HCT116 (cell line): ENCODE measurements at regions not wholly inside any gene's neighbourhood (a gene's known extent, or its start where the extent isn't known, plus 50 kb on each side); places are given as distances from the start of the nearest gene placed in this dataset.

ENCODE experiments used
- ATAC-seq: fragments of 200-7000 bp; cut with Tn5 transposase; 2 replicates; pipeline ENCODE4 v1.9.1; 2020; ENCODE audit warnings: mild to moderate bottlenecking, moderate library complexity
- BruUV-seq: library from RNA; stranded (reverse); fragments of 400-500 nt; replicated peaks from 2 replicates; lab custom pipeline; 2021; lab: Mats Ljungman, UMichigan
- CTCF ChIA-PET: fragments of 300-600 bp; sonication (Branson Sonifier 250); formaldehyde crosslinking; loops from one replicate; lab custom pipeline; 2021; ENCODE audit warnings: antibody characterized with exemption; lab: Charles Lee
- POLR2A ChIA-PET: fragments of 300-600, 350-600 bp; sonication (Branson Sonifier 250); formaldehyde crosslinking; loops from one replicate; lab custom pipeline; 2021; ENCODE audit warnings: antibody characterized with exemption; lab: Charles Lee
- RAD21 ChIA-PET, 2 experiments: fragments of 300-600 bp; sonication (Branson Sonifier 250); formaldehyde crosslinking; loops; one replicate each; lab custom pipeline; 2023; ENCODE audit warnings: low total read pairs in 2 of 2; ENCODE audit not compliant: uncharacterized antibody in 2 of 2, unreplicated experiment in 2 of 2, low non-redundant PET in 1 of 2; lab: Charles Lee
- DNase-seq: peaks from one replicate; pipeline ENCODE4 v3.0.0-alpha.2; 2010; ENCODE audit warnings: low read depth, low spot score
- H2AFZ ChIP-seq: fragments of 200-600 bp; shearing (Covaris generic), sonication (generic); 2 replicates; pipeline ENCODE4 v1.6.1; 2017; ENCODE audit warnings: low read depth, mixed run types, mixed read lengths, antibody characterized with exemption, low read length; ENCODE audit not compliant: poor library complexity, severe bottlenecking
- H3K27ac ChIP-seq: 2 replicates; pipeline ENCODE4 v1.5.1; 2012; ENCODE audit warnings: low read depth, low read length
- H3K27me3 ChIP-seq: fragments of 200-600 bp; sonication (generic); 2 replicates; pipeline ENCODE4 v1.6.1; 2016; ENCODE audit warnings: mixed run types, low read length, mixed read lengths; ENCODE audit not compliant: insufficient read depth
- H3K36me3 ChIP-seq, 2 experiments: fragments of 200-500 bp in 1 of 2; fragments of 200-600 bp in 1 of 2; sonication (Bioruptor generic) in 1 of 2; sonication (generic) in 1 of 2; 2 replicates each; pipeline versions ENCODE4 v1.5.1 to v1.6.1; 2014 to 2016; ENCODE audit warnings: low read length in 2 of 2, inconsistent platforms in 1 of 2, mixed read lengths in 1 of 2, mixed run types in 1 of 2; ENCODE audit not compliant: insufficient read depth in 2 of 2, control insufficient read depth in 1 of 2
- H3K4me1 ChIP-seq, 2 experiments: fragments of 200-600 bp in 1 of 2; sonication (generic) in 1 of 2; 2 replicates each; pipeline versions ENCODE4 v1.5.1 to v1.6.1; 2012 to 2017; ENCODE audit warnings: low read length in 2 of 2, inconsistent platforms in 1 of 2, mild to moderate bottlenecking in 1 of 2, mixed read lengths in 1 of 2, mixed run types in 1 of 2, moderate library complexity in 1 of 2; ENCODE audit not compliant: insufficient read depth in 2 of 2, control insufficient read depth in 1 of 2
- H3K4me2 ChIP-seq: fragments of 200-600 bp; sonication (generic); 2 replicates; pipeline ENCODE4 v1.6.1; 2017; ENCODE audit warnings: mixed run types, low read length, mixed read lengths
- H3K4me3 ChIP-seq, 2 experiments: fragments of 200-600 bp in 1 of 2; sonication (generic) in 1 of 2; replicated peaks in 1 of 2; 2 replicates each; pipeline ENCODE4 v1.5.1; 2011 to 2016; ENCODE audit warnings: low read length in 2 of 2, control low read depth in 1 of 2, low read depth in 1 of 2, mild to moderate bottlenecking in 1 of 2, mixed read lengths in 1 of 2, mixed run types in 1 of 2
- H3K79me2 ChIP-seq: fragments of 200-600 bp; sonication (generic); 2 replicates; pipeline ENCODE4 v1.6.1; 2017; ENCODE audit warnings: mild to moderate bottlenecking, mixed run types, low read length, moderate library complexity, mixed read lengths; ENCODE audit not compliant: insufficient read depth
- H3K9ac ChIP-seq: fragments of 200-600 bp; sonication (generic); 2 replicates; pipeline ENCODE4 v1.6.1; 2016; ENCODE audit warnings: low read length, mixed read lengths
- H3K9me2 ChIP-seq: fragments of 200-600 bp; sonication (generic), shearing (Covaris generic); 2 replicates; pipeline ENCODE4 v1.6.1; 2017; ENCODE audit warnings: mixed run types, mild to moderate bottlenecking, moderate library complexity; ENCODE audit not compliant: insufficient read depth
- H3K9me3 ChIP-seq, 2 experiments: fragments of 200-500 bp in 1 of 2; fragments of 200-600 bp in 1 of 2; sonication (Bioruptor generic) in 1 of 2; sonication (generic) in 1 of 2; 2 replicates each; pipeline ENCODE4 v1.6.1; 2014 to 2017; ENCODE audit warnings: low read length in 2 of 2, mixed read lengths in 2 of 2, inconsistent platforms in 1 of 2, low read depth in 1 of 2, mild to moderate bottlenecking in 1 of 2, mixed run types in 1 of 2, moderate library complexity in 1 of 2; ENCODE audit not compliant: control insufficient read depth in 1 of 2, insufficient read depth in 1 of 2
- H4K20me1 ChIP-seq: fragments of 200-600 bp; sonication (generic), shearing (Covaris generic); 2 replicates; pipeline ENCODE4 v1.6.1; 2017; ENCODE audit warnings: mixed run types, mild to moderate bottlenecking, moderate library complexity; ENCODE audit not compliant: insufficient read depth
- CEBPB ChIP-seq: IDR thresholded peaks from 2 replicates; pipeline ENCODE4 v1.6.1; 2012; ENCODE audit warnings: low read depth
- EGR1 ChIP-seq: IDR thresholded peaks from 2 replicates; pipeline ENCODE4 v1.6.1; 2012; ENCODE audit warnings: low read depth
- EZH2phosphoT487 ChIP-seq: fragments of 200-600 bp; IDR thresholded peaks from 2 replicates; pipeline ENCODE4 v1.6.1; 2018; ENCODE audit warnings: antibody characterized with exemption, borderline replicate concordance
- JUND ChIP-seq: IDR thresholded peaks from 2 replicates; pipeline ENCODE4 v1.6.1; 2012
- POLR2A ChIP-seq: IDR thresholded peaks from 2 replicates; pipeline ENCODE4 v1.7.0; 2011; ENCODE audit warnings: borderline replicate concordance; ENCODE audit not compliant: insufficient read depth, insufficient read length; ENCODE audit errors: extremely low read depth
- POLR2AphosphoS5 ChIP-seq: IDR thresholded peaks from 2 replicates; pipeline ENCODE4 v1.6.1; 2011; ENCODE audit warnings: mild to moderate bottlenecking, low read depth, low read length, moderate library complexity
- RAD21 ChIP-seq: IDR thresholded peaks from 2 replicates; pipeline ENCODE4 v1.6.1; 2012; ENCODE audit warnings: low read depth, mild to moderate bottlenecking
- SIN3A ChIP-seq: IDR thresholded peaks from 2 replicates; pipeline ENCODE4 v1.6.1; 2012; ENCODE audit warnings: low read depth
- SP1 ChIP-seq: IDR thresholded peaks from 2 replicates; pipeline ENCODE4 v1.6.1; 2012; ENCODE audit warnings: low read depth
- TCF7L2 ChIP-seq: IDR thresholded peaks from 2 replicates; pipeline ENCODE4 v1.7.0; 2011; ENCODE audit warnings: borderline replicate concordance, inconsistent platforms; ENCODE audit not compliant: insufficient read depth, insufficient read length; ENCODE audit errors: extremely low read depth
- YY1 ChIP-seq: IDR thresholded peaks from 2 replicates; pipeline ENCODE4 v1.6.1; 2011; ENCODE audit warnings: low read length, low read depth, moderate library complexity, mild to moderate bottlenecking; ENCODE audit not compliant: insufficient replicate concordance; ENCODE audit errors: extremely low read depth
- ZBTB33 ChIP-seq: IDR thresholded peaks from 2 replicates; pipeline ENCODE4 v1.6.1; 2011; ENCODE audit warnings: mild to moderate bottlenecking, low read length, moderate library complexity; ENCODE audit not compliant: insufficient replicate concordance; ENCODE audit errors: extremely low read depth
- ZFX ChIP-seq: fragments of 450-650 bp; IDR thresholded peaks from 2 replicates; pipeline ENCODE4 v1.6.1; 2017
- intact Hi-C: fragments of 100-400 bp; cut with micrococcal nuclease; formaldehyde crosslinking; loops from 2 replicates; pipeline ENCODE4 v1.10.0; 2022
- TF ChIP-seq, protein P1 (sequence below): IDR thresholded peaks from 2 replicates; pipeline ENCODE4 v1.6.1; 2012; ENCODE audit warnings: low read depth
- TF ChIP-seq, protein P2 (sequence below), 3 experiments: fragments of 200-600 bp in 1 of 3; sonication (generic) in 1 of 3; IDR thresholded peaks in 2 of 3; conservative IDR thresholded peaks in 1 of 3; 2 replicates each; pipeline ENCODE4 v1.5.1; 2012 to 2017; ENCODE audit warnings: low read depth in 2 of 3, low read length in 2 of 3, antibody characterized with exemption in 1 of 3, borderline replicate concordance in 1 of 3, control low read depth in 1 of 3, mild to moderate bottlenecking in 1 of 3, mixed read lengths in 1 of 3, mixed run types in 1 of 3, moderate library complexity in 1 of 3; ENCODE audit not compliant: insufficient read depth in 1 of 3

GRCh38 chr3:180523040-180523439 is 78.9 kb upstream of the TTC14 start:
- Histone ChIP-seq H3K4me3 (no peak overlapping the region), H3K27ac (no peak overlapping the region), H3K36me3 (no peaks in the 10 kb centered on the region), H4K20me1 (no peaks in the 10 kb centered on the region; the same call in 1 of the 2 replicates), H2AFZ (no peak overlapping the region), H3K9me2 (no peaks in the 10 kb centered on the region), H3K79me2 (no peaks in the 10 kb centered on the region), H3K4me1 (no peaks in the 10 kb centered on the region), H3K9me3 (no peaks in the 10 kb centered on the region), H3K27me3 (peaks cover 8% of the 10 kb centered on the region; the same call in 1 of the 2 replicates), H3K4me2 (no peak overlapping the region), H3K9ac (no peak overlapping the region)
- TF ChIP-seq CEBPB: no peak
- no peak for TF ChIP-seq ZFX
- no peak for TF ChIP-seq TCF7L2
- TF ChIP-seq ZBTB33: no peak
- no peak for TF ChIP-seq YY1
- TF ChIP-seq POLR2A: no peak
- no peak for TF ChIP-seq SIN3A
- no peak for TF ChIP-seq JUND
- TF ChIP-seq SP1: no peak
- no peak for TF ChIP-seq EGR1
- TF ChIP-seq, protein P1, sequence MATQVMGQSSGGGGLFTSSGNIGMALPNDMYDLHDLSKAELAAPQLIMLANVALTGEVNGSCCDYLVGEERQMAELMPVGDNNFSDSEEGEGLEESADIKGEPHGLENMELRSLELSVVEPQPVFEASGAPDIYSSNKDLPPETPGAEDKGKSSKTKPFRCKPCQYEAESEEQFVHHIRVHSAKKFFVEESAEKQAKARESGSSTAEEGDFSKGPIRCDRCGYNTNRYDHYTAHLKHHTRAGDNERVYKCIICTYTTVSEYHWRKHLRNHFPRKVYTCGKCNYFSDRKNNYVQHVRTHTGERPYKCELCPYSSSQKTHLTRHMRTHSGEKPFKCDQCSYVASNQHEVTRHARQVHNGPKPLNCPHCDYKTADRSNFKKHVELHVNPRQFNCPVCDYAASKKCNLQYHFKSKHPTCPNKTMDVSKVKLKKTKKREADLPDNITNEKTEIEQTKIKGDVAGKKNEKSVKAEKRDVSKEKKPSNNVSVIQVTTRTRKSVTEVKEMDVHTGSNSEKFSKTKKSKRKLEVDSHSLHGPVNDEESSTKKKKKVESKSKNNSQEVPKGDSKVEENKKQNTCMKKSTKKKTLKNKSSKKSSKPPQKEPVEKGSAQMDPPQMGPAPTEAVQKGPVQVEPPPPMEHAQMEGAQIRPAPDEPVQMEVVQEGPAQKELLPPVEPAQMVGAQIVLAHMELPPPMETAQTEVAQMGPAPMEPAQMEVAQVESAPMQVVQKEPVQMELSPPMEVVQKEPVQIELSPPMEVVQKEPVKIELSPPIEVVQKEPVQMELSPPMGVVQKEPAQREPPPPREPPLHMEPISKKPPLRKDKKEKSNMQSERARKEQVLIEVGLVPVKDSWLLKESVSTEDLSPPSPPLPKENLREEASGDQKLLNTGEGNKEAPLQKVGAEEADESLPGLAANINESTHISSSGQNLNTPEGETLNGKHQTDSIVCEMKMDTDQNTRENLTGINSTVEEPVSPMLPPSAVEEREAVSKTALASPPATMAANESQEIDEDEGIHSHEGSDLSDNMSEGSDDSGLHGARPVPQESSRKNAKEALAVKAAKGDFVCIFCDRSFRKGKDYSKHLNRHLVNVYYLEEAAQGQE: no peak
- TF ChIP-seq, protein P2, sequence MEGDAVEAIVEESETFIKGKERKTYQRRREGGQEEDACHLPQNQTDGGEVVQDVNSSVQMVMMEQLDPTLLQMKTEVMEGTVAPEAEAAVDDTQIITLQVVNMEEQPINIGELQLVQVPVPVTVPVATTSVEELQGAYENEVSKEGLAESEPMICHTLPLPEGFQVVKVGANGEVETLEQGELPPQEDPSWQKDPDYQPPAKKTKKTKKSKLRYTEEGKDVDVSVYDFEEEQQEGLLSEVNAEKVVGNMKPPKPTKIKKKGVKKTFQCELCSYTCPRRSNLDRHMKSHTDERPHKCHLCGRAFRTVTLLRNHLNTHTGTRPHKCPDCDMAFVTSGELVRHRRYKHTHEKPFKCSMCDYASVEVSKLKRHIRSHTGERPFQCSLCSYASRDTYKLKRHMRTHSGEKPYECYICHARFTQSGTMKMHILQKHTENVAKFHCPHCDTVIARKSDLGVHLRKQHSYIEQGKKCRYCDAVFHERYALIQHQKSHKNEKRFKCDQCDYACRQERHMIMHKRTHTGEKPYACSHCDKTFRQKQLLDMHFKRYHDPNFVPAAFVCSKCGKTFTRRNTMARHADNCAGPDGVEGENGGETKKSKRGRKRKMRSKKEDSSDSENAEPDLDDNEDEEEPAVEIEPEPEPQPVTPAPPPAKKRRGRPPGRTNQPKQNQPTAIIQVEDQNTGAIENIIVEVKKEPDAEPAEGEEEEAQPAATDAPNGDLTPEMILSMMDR (IDR thresholded peaks at IDR 0.05 in 2 of 3, conservative IDR thresholded peaks at IDR 0.05 in 1 of 3; ENCODE audit: borderline replicate concordance in 1 of 3, insufficient read depth in 1 of 3, low read depth in 2 of 3, low read length in 2 of 3): no peak
- TF ChIP-seq RAD21: no peak
- TF ChIP-seq POLR2AphosphoS5: no peak
- no peak for TF ChIP-seq EZH2phosphoT487
- DNase-seq: no peak
- RAD21 ChIA-PET: no interaction called here
- BruUV-seq: no TSS peak
- CTCF ChIA-PET: no interaction called here
- intact Hi-C loops: no loop called here
- POLR2A ChIA-PET: no interaction called here
- ATAC-seq: no peak
